GM23338 (cell line): ENCODE measurements at regions not wholly inside any gene's neighbourhood (a gene's known extent, or its start where the extent isn't known, plus 50 kb on each side); places are given as distances from the start of the nearest gene placed in this dataset.

ENCODE experiments used
- CREB1 ChIP-seq: fragments of 250-450 bp; sonication (Bioruptor Pico); IDR thresholded peaks from 2 replicates; pipeline ENCODE4 v1.5.0; 2020; ENCODE audit warnings: low read depth, mild to moderate bottlenecking, moderate library complexity
- CTCF ChIP-seq, 2 experiments: fragments of 200-600 bp in 1 of 2; sonication (generic) in 1 of 2; conservative IDR thresholded peaks; 2 replicates each; pipeline versions ENCODE4 v1.5.1 to v1.6.1; 2016 to 2017; ENCODE audit warnings: antibody characterized with exemption in 2 of 2, low read depth in 2 of 2, mild to moderate bottlenecking in 2 of 2, moderate library complexity in 1 of 2
- EZH2 ChIP-seq: fragments of 200-600 bp; sonication (generic); IDR thresholded peaks from one replicate; pipeline ENCODE4 v1.8.0; 2017; ENCODE audit warnings: antibody characterized with exemption, mild to moderate bottlenecking, low read depth; ENCODE audit not compliant: unreplicated experiment
- EZH2phosphoT487 ChIP-seq: fragments of 200-600 bp; sonication (generic); IDR thresholded peaks from one replicate; pipeline ENCODE4 v1.8.1; 2018; ENCODE audit warnings: antibody characterized with exemption; ENCODE audit not compliant: unreplicated experiment
- POLR2AphosphoS5 ChIP-seq: IDR thresholded peaks from 2 replicates; pipeline ENCODE4 v1.6.1; 2016; ENCODE audit warnings: antibody characterized with exemption, low read depth
- REST ChIP-seq: IDR thresholded peaks from one replicate; pipeline ENCODE4 v1.6.1; 2018; ENCODE audit warnings: antibody characterized with exemption; ENCODE audit not compliant: unreplicated experiment
- ZNF114 ChIP-seq: fragments of 250-450 bp; sonication (Bioruptor Pico); IDR thresholded peaks from 2 replicates; pipeline ENCODE4 v1.5.0; 2020; ENCODE audit warnings: mild to moderate bottlenecking, moderate library complexity
- ZNF462 ChIP-seq: fragments of 250-450 bp; sonication (Bioruptor Pico); IDR thresholded peaks from 2 replicates; pipeline ENCODE4 v1.5.0; 2020; ENCODE audit warnings: mild to moderate bottlenecking, moderate library complexity

GRCh38 chr15:39211108-39211979 is 369.5 kb upstream of the THBS1 start:
- TF ChIP-seq CTCF (conservative IDR thresholded peaks at IDR 0.05; ENCODE audit: low read depth in 2 of 2) (no peak), ZNF114 (CRISPR knock-in tag) (no peak), EZH2phosphoT487 (no peak), POLR2AphosphoS5 (no peak), REST (no peak), CREB1 (no peak), EZH2 (no peak), ZNF462 (CRISPR knock-in tag) (no peak)
